NCI-H82 (cell line): ENCODE measurements at regions not wholly inside any gene's neighbourhood (a gene's known extent, or its start where the extent isn't known, plus 50 kb on each side); places are given as distances from the start of the nearest gene placed in this dataset.
A peak's percentile ranks its signal among the peaks of the same experiment; 100 is the strongest.

Source experiments
- DNase-seq: peaks from one replicate; lab custom pipeline; 2025; lab: John Stamatoyannopoulos, UW

DNA sequence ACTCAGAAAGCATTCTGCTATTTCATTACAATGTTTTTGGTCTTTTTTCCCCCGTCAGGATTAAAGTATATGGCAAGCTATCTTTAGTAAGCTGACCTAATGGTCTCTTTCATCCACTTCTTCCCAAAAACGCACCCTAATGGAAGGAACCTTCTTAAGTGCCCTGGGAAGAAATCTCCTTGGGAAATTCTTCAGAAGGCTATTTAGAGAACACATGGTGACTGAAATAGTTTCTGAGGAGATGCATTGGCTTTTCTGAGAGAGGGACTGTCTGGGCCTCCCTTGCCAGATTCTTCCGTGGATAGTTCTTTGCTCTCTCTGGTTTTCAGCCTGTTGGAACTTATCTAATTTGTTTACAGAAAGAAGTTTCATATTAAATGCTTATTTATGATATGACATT lies 524.1 kb upstream of the MEF2C start:
- DNase-seq: no peak

DNA sequence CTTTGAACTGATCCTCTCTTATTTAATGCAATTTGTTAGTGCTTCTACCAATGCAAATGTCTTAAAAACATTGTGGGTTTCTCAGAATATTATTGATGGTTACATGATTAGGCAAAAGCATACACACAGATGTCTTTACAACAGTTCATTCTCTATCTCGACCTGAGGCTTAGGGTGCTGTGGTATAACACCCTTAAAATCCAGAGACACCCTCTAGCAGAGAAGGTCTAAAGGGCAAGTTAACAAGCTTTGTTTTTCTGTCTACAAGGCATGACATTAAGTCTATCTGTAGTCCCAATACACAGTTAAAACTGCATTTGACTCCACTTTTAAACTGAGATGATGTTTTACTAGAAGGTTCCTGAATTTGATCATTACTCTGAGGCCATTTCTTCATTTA lies 518.7 kb upstream of the MEF2C start:
- no peak for DNase-seq

DNA sequence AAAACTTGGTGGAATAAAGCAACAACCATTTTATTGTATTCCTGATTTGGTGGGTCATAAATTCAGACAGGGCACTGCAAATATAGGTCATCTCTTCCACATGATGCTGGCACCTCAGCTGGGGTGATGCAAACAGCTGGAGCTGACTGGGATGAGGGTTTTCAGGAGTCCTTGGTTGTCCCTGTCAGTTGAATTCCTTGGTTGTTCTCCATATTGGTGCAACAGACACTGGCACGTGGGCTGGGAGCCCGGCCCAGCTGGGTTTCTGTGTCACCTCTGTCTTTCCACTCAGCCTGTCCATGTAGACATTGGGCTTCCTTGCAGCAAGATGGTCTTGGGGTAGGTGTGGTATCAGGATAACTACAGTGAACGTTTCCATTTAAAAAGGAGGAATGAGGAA lies 518.0 kb upstream of the MEF2C start:
- DNase-seq: no peak

DNA sequence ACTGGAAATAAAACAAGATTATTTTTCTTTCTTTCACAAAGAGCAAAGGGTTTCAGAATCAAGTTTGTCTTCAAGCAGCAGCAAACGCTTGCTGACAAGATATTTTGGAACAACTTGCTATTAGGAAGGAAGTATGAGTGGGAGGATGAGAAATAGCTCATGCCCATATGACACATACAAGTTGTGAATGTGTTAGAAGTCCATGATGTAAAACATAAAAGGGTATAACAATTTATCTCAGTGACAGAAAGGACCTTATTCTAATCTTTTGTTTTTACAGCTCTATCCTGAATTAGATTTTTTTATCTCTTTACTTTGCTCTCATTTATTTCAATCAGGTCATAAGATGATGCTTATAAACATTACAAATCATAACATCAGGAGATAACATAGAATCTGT lies 516.6 kb upstream of the MEF2C start:
- DNase-seq: no peak

DNA sequence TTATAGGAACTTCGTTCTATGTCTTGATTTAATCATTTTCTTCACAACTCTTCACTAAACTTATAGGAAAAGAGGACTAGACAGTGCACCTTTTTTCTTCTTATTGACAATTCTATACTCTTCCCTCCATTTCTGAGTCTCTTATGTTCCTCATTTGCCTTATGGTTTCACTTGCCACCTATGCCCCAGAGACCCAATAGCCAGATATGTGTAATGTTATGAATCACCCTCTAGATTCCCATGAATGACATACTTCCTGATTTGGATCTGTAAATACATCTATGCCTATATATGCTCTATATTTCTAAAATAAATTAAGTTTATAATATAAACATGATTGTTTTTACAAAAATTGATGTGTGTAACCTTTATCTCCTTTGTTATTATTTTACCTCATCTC lies 514.1 kb upstream of the MEF2C start:
- DNase-seq: no peak

DNA sequence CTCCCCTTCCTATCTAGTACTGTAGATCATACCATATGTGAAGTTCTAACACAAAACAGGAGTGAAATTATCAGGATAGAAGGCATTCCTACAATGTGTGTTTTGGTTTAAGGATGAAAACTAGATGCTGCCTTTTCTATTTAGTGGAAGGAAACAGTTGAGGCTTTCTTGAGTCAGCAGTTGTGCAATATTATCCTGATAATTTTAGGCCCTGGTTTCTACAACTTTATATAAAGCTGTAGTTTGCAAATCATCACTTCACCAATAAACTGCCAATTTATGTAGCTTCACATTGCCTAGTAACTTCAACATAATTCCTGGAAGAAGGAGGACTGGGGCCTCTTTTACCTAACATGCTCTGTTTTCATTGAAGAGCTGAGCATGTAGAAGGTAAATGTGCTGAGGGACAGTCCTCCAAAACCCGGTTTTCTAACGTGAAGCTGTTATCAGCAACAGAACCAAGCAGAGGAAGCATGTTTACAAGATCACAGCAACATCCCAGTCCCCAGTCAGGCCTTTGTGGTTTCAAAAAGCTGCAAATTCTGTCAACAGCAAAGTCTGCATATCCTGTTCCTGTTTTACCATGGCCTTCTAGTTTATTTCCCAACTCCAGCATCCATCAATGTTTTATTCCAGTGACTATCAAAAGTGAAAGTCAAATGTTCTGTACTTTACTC lies 513.4 kb upstream of the MEF2C start:
- DNase-seq: no peak

DNA sequence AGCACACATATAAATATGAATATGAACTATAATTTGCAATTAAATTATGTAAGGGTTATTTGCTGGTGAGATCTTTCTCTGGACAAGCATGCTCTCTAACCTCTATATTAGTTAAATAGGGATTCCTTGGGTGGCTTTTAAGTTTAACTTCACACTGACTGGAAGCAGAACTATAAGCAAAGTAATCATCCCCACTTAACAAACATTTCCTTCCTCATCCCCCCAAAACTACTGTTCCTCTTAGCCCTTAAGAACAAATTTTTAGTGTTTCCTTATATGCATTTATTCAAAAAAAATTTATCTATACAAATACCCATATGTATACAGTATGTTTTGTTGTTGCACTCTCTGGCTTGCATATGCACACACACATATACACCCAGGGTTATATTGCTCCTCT lies 512.1 kb upstream of the MEF2C start:
- no peak for DNase-seq

DNA sequence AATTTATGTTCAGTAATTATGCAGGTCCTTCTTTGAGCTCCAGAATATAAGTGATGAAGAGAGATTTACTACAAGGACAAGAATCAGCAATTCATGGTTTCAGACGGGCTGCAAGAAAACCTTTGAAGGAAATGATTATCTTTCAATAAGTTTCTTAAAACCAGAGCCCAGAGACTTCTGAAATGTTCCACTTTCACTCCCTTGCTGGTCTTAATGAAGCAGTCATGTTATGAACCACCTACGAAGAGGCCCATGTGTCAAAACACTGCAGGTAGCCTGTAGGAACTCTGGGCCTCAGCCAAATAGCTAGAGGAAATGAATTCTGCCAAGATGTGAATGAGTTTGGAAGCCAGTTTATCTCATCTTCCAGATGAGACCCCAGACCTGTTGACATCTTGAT lies 505.9 kb upstream of the MEF2C start:
- no peak for DNase-seq

DNA sequence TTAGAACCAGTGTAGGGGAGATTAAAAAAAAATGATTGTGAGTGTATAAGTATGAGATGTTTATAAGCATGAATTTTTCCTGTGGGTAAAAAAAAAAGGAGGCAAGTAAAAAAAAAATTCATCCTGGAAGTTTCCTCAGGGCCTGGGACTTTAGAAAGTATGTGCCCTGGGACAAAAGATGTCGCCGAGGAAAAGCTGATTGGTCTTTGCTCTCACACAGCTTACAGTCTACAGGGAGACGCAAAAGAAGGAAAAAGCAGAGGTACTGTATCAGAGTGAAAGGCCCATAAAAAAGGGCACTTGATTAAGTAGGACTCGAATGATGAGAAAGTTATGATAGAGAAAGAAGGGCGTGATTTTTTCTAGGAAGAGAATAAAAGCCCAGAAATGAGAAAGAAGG lies 501.4 kb upstream of the MEF2C start:
- no peak for DNase-seq

DNA sequence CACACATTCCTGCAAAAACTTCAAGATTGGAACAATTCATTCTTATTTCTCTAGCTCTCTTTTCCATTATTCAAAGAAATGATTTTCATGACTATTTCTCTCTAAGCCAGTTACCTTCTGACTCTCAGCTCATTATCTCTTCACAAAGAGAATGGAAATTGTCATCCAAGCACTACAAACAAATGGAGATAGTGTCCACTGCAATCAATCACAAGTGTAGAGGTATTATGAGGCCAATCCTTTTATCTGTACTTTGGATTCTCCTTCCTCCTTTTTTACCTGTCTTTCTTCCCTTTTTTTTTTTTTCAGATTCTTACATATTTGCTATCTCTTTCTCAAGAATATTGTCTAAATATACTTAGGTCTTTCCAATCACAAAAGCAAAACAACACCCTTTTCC lies 497.7 kb upstream of the MEF2C start:
- no peak for DNase-seq

DNA sequence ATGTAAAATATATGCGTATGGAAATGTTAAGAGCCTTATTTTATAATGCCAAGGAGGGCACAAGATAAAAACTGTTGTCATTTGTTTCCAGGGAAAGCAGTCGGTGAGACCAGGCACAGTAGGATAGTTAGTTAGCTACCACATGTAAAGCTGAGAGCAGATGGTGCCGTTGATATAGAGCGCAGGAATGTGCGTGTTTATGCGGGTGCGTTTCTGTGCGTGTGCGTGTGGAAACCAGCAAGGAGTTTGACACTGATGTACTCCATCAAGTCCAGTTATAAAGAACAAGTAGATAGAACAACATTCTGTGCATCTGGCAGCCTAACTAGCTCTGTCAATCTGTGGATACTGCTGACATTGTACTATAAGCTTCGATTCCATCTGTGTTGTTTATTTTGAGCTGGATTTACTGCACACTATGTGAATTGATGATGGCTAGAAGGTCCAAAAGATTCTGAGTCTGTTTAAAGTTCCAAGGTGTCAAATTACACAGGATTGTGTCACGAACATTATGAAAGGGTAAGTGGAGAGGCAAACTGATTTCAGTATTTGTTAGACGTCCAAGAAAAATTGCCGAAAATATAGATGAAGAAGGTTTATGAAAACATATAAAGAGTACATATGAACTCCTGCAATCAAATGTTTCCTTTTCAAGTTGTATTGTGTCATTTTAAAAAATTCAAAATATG lies 494.9 kb upstream of the MEF2C start:
- DNase-seq: peak; percentile 6

DNA sequence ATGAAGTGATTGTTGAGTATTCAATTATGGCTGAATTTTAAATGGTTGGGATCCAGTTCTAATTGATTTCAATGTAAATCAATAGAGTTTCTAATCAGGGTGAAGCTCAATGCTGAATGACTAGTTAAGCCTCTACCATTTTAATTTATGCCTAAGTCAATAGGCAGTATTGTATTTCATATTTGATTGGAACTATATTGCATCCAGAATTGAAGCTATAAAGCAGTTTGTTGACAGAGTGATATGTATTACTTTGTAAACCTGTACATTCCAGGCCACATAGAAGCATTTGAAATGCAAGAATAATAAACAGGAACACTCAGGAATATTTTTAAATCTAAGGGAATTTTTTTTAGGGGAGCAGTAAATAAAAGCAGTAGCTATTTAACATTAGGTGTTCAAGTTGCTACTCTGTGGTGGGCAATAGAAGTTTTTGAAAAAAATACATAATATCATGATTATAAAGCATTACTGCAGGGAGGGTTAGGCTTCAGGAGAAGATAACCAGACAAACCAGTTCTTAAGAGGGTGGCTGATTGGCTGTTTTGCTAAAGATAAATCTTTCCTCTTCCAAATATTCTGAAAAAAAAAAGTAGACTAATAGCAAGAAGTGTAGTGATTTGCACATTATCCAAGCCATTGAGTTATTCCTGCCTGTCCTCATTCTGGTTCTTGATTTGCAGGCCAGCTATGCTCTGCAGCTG lies 492.0 kb upstream of the MEF2C start:
- DNase-seq: no peak

DNA sequence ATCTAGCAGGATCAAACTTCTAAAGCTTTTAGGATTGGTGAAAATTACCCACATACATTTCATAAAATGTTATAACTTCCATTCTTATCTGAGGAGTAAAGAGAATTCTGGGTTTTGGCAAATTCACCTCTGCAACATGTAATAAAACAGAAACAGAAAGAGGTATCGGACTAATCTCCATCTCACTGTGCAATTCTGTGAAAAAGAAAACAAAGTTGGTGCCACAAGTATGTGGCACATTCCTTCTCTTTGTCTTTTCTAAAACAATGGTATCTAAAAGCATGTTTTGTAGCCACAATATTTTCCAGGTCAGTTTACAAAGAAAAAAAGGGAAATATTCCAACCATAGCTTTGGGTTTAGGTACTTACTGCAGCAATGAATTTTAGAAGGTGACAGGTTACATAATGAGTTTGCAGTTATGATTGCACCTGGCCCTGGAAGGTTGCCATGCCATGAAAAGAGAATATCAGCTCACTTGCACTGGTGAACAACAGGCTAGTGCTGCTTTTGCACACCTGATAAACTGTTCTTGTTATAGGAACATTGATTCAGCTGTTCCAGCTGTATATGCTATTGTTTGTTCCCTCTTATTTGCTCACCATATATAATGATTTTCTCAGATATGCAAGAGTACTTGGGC lies 491.3 kb upstream of the MEF2C start:
- DNase-seq: no peak

DNA sequence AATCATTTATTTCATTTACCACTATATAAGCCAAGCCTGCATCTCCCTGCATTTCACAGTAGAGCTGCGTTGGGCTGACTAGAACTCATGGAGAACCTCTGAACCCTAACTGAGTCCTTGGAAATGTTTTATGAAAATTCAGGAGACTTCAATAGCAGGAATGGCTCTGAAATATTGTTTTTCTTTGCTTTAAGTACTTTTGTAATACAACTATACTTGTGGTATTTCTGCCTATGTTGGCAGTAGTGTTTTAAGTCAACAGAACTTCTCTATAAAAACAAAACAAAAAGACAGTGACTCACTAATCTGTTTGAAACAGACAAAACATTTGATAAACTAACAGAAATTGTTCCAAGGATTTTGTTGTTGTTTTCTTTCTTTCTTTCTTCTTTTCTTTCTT lies 489.2 kb upstream of the MEF2C start:
- DNase-seq: no peak

DNA sequence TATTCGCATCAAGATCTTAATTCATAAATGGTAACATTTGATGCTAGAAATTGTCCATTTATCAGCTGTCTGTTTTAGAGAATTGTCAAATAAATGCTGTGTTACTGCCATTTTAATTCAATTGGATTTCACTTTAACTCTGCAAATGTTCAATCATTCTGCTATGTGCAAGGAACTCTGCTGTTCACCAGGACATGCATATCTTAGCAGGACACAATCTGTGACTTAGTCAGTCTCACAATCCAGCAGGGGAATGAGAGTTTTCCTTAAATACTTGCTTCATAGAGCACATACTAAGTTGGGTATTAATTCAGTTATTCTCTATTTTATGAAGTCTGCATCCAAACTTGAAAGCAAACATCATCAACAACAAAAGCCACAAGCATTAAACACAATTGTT lies 488.7 kb upstream of the MEF2C start:
- DNase-seq: no peak

DNA sequence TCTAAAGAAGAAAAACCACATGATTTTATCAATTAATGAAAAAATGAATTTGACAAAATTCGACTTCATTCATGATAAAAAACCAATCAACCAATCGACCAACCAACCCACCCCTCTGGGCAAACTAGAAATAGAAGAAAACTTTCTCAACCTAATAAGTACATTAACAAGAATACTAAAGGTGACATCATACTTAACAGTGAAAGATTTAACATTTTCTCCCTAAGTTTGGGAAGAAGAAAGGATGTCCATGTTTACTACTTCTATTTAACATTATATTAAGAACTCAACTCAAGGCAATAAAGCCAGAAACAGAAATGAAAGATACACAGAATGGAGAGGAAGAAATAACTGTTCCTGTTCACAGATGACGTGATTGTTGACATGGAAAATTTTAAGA lies 476.1 kb upstream of the MEF2C start:
- DNase-seq: no peak

DNA sequence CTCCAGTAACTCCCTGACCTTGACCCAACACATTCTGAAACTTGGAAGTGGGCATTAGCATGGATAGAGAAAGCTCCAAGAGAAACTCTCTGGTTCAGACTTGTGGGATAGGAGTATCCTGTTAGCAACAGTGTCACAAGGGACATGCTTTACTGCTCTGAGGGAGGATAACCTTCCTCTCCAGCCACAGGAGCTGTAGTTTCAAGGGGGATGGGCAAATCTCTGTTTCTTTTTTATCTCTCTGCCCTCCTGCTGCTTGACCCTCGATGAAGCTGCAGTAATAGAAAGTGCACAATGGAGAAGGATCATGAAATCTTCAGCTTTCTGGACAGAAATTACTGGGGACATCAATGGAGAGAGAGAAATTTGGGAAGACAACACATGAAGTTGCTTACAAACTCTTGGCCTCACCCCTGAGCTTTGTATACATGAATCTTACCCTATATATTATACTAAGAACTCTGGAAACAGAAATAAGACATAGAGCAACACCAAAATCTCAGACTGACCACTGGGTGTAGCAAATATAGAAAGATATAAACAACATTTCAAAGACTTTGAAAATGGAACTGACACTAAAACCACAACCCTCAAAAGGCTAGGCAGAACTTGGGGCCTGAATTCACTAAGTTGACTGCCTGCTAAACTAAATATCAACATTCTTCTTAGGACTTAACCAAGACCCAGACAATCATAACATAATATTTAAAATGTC lies 471.0 kb upstream of the MEF2C start:
- no peak for DNase-seq

DNA sequence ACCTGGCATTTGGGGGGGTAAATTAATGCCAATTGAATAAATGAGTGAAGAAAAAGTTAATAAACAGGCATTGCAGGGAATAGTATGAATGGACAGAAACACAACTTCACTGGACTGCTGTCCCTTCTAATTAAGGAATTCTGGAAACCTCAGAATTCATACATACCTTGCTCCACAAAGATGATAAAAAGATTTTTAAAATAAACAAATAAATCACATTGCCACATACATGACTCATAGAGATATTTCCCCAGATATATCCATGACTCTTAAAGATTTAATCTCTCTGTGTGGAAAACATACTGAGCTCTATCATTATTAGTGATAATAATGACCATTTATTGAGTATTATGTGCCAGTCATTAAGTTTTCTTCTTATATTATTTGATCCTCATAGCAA lies 469.0 kb upstream of the MEF2C start:
- DNase-seq: no peak

DNA sequence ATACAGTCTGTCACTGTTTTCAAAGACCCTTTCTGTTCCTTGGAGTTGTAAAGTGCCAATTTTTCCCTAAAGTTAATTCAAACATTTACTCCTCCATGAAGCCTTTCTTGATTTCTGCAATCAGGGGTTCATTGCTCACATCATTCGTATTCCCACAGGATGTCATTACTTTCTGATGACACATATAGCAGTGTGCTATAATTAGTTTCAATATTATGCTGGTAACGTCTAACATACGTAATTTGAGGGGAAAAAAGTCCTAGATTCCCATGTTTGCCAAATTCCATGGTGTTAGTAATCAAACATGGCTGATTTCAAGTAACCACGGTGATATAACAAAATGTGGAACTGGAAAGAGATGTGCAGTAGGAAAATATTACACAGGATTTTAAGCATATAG lies 468.2 kb upstream of the MEF2C start:
- DNase-seq: no peak

DNA sequence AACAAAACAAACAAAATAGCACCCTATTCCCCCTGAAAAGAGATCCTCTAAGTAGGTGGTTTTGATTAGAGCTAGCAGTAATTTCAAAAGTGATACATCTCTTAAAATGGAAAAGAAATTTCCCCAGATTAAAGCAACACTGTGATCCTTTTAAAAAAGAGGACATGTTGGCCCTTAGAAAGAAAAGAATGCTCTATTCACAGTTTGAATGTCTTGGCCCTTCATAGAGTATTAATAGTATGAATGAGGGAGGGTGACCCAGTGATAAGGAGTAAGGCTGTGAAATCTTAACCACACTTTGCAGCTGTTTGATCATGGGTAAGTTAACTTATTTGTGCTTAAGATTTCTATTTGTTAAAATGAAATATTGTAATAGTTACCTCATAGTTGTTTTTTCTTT lies 467.7 kb upstream of the MEF2C start:
- DNase-seq: no peak

DNA sequence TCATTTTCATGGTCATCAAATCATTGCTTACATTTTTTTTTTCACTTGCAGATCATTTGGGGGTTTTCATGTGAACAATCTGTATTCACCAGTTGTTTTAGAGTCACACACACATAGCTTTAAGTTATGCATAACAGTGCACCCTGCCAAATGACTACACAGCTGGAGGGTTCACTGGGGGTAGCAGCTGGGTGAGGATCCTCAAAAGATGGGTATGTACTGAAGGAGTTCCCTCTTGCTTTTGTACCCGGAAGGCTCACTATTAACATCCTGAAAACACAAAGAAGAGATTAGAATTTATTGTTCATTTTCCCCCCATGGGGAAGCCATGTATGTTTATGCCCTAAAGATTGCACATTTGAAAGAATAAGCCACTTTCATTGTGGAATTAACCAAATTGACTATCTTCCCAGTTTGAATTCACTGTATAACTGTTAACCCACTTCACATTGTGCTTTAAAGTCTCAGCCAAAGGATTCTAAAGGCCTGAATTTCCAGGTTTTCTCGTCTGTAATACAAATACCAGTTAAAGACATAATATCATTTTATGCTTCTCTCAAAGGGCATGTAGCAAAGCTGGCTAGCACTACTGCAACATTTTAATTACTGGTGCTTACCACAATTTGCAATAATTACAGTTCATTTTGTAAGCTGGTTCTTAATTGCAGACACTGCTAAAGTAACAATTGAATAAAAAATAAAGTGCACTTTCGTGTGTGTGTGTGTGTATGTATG lies 466.4 kb upstream of the MEF2C start:
- DNase-seq: no peak

DNA sequence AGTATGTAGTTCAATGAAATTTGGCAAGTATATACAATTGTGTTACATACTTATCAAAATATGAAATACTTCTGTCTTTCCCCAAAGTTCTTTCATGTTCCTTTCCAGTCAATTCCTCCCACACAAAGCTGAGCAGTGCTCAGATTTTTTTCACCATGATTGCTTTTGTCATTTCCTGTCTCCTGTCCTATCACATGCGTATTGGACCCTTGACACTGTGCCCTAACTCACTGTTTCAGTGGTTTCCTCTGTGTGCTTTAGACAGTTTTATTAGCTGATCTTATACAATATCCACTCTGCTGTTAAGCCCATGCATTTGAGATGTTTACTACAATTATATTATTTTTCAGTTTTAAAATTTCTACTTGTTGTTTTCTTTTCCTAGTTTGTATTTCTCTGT lies 463.6 kb upstream of the MEF2C start:
- DNase-seq: no peak
